Duodenal mucosa (tissue), 2 donors: ENCODE measurements at regions not wholly inside any gene's neighbourhood (a gene's known extent, or its start where the extent isn't known, plus 50 kb on each side); places are given as distances from the start of the nearest gene placed in this dataset.

Experiments used
- H3K27ac ChIP-seq: one replicate; pipeline ENCODE4 v1.7.0; 2013; ENCODE audit warnings: low read depth, low read length
- H3K27me3 ChIP-seq, 2 donors: one replicate each; pipeline ENCODE4 v1.7.0; 2013; ENCODE audit warnings: low read length in 2 of 2, control low read depth in 1 of 2; ENCODE audit not compliant: insufficient read depth in 2 of 2, control insufficient read depth in 1 of 2
- H3K36me3 ChIP-seq, 2 donors: one replicate each; pipeline ENCODE4 v1.7.0; 2013; ENCODE audit warnings: low read length in 2 of 2, control low read depth in 1 of 2; ENCODE audit not compliant: insufficient read depth in 2 of 2, control insufficient read depth in 1 of 2
- H3K4me1 ChIP-seq, 2 donors: one replicate each; pipeline ENCODE4 v1.7.0; 2013; ENCODE audit warnings: low read length in 2 of 2, control low read depth in 1 of 2; ENCODE audit not compliant: insufficient read depth in 2 of 2, control insufficient read depth in 1 of 2
- H3K4me3 ChIP-seq, 2 donors: one replicate each; pipeline ENCODE4 v1.7.0; 2013; ENCODE audit warnings: low read length in 2 of 2, low read depth in 1 of 2
- H3K9ac ChIP-seq, 2 donors: one replicate each; pipeline ENCODE4 v1.7.0; 2013; ENCODE audit warnings: low read length in 2 of 2, low read depth in 1 of 2
- H3K9me3 ChIP-seq, 2 donors: one replicate each; pipeline ENCODE4 v1.7.0; 2013; ENCODE audit warnings: low read length in 2 of 2, control low read depth in 1 of 2; ENCODE audit not compliant: control insufficient read depth in 1 of 2

DNA sequence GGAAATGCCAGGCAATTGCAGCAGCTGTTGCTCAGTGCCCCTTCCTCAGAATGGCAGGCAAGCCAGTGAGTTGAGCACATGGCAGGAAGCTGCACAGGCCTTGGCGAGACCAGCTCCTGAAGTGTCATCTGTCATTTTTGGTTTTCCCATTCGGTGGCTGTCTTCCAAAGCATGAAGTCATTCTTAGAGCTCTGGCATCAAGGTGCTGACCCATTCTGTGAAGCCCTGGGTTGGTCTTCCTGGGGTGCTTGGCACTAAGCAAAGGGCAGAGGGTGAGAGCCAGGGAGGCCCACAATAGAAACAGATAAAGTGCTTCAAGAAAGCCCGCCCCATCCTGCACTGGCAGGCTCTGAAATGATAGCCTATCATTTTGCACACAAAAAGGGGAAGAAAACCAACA, 150.5 kb downstream of the VAPA start:
- H3K36me3 ChIP-seq: no peaks in the 10 kb centered on the region
- no peak overlapping the region for H3K9ac ChIP-seq
- no peaks in the 10 kb centered on the region for H3K9me3 ChIP-seq
- peaks cover 0 to 5% of the 10 kb centered on the region in 2 donors for H3K4me1 ChIP-seq
- no peak overlapping the region for H3K4me3 ChIP-seq
- no peak overlapping the region for H3K27ac ChIP-seq
- H3K27me3 ChIP-seq: no peaks in the 10 kb centered on the region

DNA sequence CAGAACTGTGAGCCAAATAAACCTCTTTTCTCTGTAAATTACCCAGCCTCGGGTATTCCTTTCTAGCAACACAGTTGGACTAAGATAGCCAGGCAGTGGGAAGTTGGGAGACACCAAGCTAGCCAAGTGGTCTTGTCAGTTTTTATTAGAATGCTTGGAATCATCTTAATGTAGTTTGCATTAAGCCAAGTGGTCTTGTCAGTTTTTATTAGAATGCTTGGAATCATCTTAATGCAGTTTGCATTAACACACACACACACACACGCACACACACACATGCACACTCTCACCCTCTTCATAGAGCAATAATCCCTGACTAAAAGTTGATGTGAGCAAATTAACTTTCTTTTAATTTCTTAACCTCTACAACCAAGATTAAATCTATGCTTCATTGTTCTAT, 151.5 kb downstream of the VAPA start:
- Histone ChIP-seq H3K4me1 (no peaks in the 10 kb centered on the region), H3K27ac (no peak overlapping the region), H3K27me3 (no peaks in the 10 kb centered on the region)

DNA sequence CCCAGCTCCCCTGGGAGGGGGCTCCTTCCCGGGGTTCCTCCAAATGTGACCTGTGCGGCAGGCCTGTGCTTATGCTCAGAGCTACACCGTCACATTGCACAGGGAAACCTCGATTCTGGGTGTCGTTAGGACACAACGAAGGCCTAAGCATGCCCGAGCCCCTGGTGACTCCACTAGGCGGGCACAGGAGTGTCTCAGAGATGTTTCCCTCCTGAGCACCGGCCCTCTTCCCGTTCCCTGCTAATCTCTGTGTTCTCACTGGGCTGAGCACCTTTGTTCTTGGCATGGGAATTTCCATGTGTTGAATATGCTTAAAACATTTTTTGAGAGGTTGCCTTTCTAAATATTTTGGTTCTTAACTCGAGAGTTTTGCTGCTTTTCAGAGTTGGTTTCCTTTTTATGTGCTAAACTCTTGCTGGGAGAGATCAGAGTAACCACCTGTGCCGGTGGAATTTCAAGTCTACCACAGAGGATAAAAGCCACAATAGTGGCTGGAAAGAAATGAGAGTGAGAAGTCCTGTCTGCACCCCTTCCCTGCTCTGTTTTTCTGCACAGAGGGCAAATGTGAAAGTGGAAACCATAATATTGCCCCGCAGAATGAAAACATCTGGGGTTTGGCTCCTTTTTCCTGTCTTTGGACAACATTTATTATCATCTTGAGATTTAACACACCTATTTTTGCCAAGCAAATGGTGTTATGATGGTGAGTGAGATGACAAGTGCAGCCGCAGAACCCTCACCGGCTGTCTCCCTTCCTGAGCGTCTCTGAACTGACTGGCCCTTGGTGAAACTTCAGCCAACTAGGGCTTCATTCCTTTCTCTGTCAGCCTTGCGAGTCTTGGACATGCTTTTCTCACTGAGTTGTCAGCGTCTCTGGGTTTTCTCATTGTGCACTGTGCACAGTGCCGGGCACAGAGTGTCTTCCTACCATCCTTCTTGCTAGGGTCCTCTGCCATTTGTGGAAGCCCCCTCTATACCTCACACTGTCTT, 154.1 kb downstream of the VAPA start:
- H3K27ac ChIP-seq: no peak overlapping the region
- no peak overlapping the region for H3K9ac ChIP-seq
- H3K9me3 ChIP-seq: no peaks in the 10 kb centered on the region
- no peaks in the 10 kb centered on the region for H3K36me3 ChIP-seq
- no peaks in the 10 kb centered on the region for H3K4me1 ChIP-seq
- H3K4me3 ChIP-seq: no peak overlapping the region
- no peaks in the 10 kb centered on the region for H3K27me3 ChIP-seq

More for the DNA sequence above, 151.5 kb downstream of the VAPA start:
- H3K9ac ChIP-seq: no peak overlapping the region
- H3K9me3 ChIP-seq: no peaks in the 10 kb centered on the region
- H3K36me3 ChIP-seq: no peaks in the 10 kb centered on the region
- no peak overlapping the region for H3K4me3 ChIP-seq

DNA sequence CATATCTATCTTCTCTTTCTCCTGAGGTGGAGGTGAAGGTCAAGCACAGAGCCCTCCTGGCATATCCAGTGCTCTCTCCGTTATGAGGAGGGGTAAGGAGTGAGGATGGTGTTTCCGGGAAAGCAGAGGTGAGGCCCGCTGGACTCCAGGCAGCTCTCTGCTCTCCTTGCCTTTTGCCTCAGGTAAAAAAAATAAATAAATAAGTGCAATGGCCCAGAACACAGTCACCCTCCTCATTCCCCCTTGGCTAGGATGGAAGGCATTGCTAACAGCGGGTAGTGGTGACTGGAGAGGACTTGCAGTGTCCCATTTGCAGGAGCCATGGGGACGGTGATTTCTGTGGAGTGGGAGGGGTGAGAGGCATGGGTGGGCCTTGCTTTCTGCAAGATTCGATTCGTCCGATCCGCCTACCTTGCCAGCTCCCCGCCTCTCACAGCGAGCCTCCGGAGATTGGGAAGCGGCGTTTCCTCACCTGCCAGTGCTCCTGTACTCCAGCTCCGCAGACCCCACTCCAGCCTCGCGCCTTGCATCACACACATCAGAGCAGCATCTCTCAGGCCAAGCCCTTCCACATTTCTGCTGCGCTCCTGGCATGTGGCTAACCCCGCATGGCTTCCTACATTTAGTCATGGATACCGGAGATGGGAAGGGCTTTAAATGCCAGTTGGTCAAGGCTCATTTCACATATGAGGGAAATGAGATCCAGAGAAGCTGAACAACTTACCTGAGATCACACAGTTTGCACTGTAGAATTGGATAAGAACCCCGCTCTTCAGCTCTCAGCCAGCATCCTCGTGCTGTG, 155.2 kb downstream of the VAPA start:
- no peaks in the 10 kb centered on the region for H3K27me3 ChIP-seq
- no peaks in the 10 kb centered on the region for H3K36me3 ChIP-seq
- H3K9me3 ChIP-seq: no peaks in the 10 kb centered on the region
- no peak overlapping the region for H3K9ac ChIP-seq
- H3K4me3 ChIP-seq: no peak overlapping the region
- H3K27ac ChIP-seq: no peak overlapping the region
- H3K4me1 ChIP-seq: no peaks in the 10 kb centered on the region

DNA sequence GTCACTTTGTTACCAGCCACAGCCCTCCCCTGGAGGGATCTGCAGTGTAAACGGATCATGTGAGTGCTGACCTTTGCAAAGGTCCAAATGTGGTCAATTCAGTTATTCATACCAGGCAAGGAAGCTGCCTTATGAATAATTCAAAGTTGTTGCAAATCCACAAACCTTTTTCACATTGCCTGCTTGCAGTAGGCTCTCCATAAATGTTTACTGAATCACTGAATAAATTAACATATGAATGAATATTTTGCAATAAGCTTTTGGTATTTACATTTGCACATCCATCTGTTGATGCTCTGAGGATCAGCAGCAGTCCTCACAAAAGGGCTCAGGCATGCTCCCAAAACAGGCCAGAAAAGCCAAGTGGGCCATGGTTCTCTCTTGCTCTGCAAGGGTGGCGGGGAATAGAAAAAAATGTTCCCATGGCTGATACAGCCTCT, 156.8 kb downstream of the VAPA start:
- H3K27me3 ChIP-seq: no peaks in the 10 kb centered on the region
- H3K9ac ChIP-seq: no peak overlapping the region
- H3K4me1 ChIP-seq: no peaks in the 10 kb centered on the region
- no peak overlapping the region for H3K4me3 ChIP-seq
- no peaks in the 10 kb centered on the region for H3K36me3 ChIP-seq
- H3K9me3 ChIP-seq: no peaks in the 10 kb centered on the region
- H3K27ac ChIP-seq: no peak overlapping the region

DNA sequence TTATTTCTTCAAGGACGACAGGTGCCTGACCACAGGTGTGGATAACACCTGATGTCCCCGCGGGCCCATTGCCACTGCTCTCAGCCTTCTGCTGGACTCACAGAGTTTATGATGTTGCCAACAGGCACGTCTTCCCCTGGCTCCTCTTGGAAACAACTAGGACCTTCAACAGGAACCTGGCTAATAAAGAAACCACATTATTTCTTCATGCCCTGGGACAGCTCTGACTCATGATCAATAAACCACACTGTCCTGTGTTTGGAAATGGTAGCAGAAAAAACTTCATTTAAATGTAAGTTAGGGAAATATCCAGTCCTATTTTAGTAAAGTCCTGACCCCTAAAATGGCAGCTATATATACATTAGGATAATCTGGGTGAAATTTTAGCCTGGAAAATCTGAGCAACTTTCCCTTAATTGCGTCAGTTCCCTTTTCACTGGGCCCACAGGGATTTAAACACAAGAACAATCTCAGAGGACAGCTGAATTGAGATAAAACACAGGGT, 158.9 kb downstream of the VAPA start:
- Histone ChIP-seq H3K27me3 (no peaks in the 10 kb centered on the region), H3K27ac (no peak overlapping the region), H3K9me3 (no peaks in the 10 kb centered on the region), H3K4me1 (peaks cover 2% of the 10 kb centered on the region in 2 donors), H3K4me3 (no peak overlapping the region), H3K9ac (no peak overlapping the region), H3K36me3 (no peaks in the 10 kb centered on the region)

DNA sequence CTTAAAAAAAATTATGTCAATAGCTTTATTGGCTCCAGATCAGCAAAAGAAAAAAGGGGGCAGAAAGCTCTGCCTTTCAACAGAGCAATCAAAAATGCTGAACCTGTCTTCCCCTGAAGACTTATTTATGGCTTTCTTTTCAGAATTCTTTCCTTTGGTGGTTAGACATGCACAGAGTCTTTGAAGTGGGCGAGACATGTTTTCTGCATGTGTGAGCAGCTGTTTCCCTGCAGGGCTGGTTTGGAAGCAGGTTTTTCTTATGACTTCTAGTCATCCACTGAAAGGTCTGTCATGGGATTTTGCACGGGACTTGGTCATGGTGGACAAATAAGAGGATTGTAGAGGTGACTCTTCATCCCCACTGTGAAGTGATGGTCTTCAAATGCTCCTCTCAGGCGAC, 160.3 kb downstream of the VAPA start:
- no peaks in the 10 kb centered on the region for H3K27me3 ChIP-seq
- no peaks in the 10 kb centered on the region for H3K9me3 ChIP-seq
- H3K36me3 ChIP-seq: no peaks in the 10 kb centered on the region
- peaks cover 11 to 14% of the 10 kb centered on the region in 2 donors for H3K4me1 ChIP-seq
- no peak overlapping the region for H3K4me3 ChIP-seq
- H3K27ac ChIP-seq: no peak overlapping the region
- H3K9ac ChIP-seq: no peak overlapping the region

DNA sequence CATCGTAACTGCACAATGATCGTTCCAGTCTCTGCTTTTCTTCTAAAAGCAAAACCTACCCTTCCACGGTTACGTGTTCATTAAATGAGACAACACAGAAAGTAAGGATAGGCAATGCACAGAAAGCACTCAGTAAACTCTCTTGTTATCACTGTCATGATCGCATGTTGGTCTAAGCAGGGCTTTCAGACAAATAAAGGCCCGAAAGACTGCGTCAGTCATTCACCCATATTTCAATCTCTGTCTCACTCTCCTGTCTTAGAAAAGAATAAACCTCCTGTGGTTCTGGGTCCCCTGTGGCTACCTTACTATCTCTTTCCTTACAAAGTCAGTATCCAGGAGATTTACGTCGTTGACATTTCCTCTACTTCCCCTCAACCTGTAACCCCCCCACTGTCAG, 160.9 kb downstream of the VAPA start:
- Histone ChIP-seq H3K27ac (no peak overlapping the region), H3K9ac (no peak overlapping the region), H3K4me3 (no peak overlapping the region), H3K36me3 (no peaks in the 10 kb centered on the region), H3K4me1 (peaks cover 11 to 14% of the 10 kb centered on the region in 2 donors), H3K9me3 (no peaks in the 10 kb centered on the region), H3K27me3 (no peaks in the 10 kb centered on the region)

DNA sequence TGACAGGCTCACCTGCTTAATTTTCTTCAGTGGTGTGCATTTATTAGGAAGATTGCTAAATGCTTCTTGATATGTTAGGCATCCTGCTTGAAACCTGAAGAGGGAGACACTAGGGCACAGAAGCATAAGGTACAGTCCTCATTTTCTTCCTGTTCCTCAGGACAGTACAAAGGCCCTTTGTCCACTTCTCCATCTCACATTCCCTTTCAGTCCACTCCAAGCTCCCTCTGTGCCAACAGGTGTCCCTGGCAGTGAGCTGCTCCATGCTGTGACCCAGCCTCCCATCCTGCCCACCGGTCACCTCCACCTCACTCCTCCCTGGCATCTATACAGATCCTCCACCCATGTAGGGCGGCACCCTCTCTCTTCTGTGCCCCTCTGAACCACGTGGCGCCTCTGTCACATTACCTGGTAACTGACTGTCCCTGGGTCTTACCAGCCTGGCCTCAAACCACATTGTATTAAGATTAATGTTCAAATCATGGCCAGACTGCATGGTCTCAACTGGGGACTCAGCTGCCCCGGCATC, 162.8 kb downstream of the VAPA start:
- H3K27ac ChIP-seq: no peak overlapping the region
- peaks cover 18 to 21% of the 10 kb centered on the region in 2 donors for H3K4me1 ChIP-seq
- no peak overlapping the region for H3K9ac ChIP-seq
- H3K4me3 ChIP-seq: no peak overlapping the region
- no peaks in the 10 kb centered on the region for H3K9me3 ChIP-seq
- no peaks in the 10 kb centered on the region for H3K27me3 ChIP-seq
- no peaks in the 10 kb centered on the region for H3K36me3 ChIP-seq

DNA sequence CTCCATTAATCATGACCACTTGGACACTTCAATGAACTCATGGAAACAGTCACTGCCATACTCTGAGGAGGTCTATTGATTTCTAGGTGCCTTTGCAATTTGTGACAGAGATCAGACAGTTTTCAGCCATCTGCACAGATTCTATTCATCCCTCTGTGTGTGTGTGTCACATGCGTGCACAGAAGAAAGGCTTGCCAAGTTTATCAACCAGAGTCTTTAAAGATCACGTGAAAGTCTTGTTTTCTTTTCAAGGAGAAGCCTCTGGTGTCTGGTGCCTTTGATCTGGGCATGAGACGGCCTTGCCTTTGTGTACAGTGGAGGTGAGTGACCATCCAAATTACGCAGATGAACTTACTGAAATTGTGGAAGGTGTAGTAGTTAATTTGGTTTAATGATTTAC, 164.2 kb downstream of the VAPA start:
- H3K36me3 ChIP-seq: no peaks in the 10 kb centered on the region
- H3K27me3 ChIP-seq: no peaks in the 10 kb centered on the region
- H3K4me3 ChIP-seq: no peak overlapping the region
- peaks cover 5 to 6% of the 10 kb centered on the region in 2 donors for H3K9me3 ChIP-seq
- H3K27ac ChIP-seq: no peak overlapping the region
- peaks cover 21 to 23% of the 10 kb centered on the region in 2 donors for H3K4me1 ChIP-seq
- no peak overlapping the region for H3K9ac ChIP-seq
